OCI-LY7 (cell line): ENCODE measurements at regions not wholly inside any gene's neighbourhood (a gene's known extent, or its start where the extent isn't known, plus 50 kb on each side); places are given as distances from the start of the nearest gene placed in this dataset.

Experiments used
- BruUV-seq: library from RNA; stranded (reverse); fragments of 400-500 nt; replicated peaks from 2 replicates; lab custom pipeline; 2021; lab: Mats Ljungman, UMichigan
- CTCF ChIA-PET: fragments of 300-600 bp; sonication (Branson Sonifier 250); formaldehyde crosslinking; loops from one replicate; lab custom pipeline; 2022; ENCODE audit warnings: antibody characterized with exemption; ENCODE audit not compliant: unreplicated experiment; lab: Charles Lee
- POLR2A ChIA-PET: fragments of 300-600 bp; sonication (Branson Sonifier 250); formaldehyde crosslinking; loops from one replicate; lab custom pipeline; 2022; ENCODE audit warnings: antibody characterized with exemption; lab: Charles Lee
- DNase-seq: peaks from one replicate; pipeline ENCODE4 v3.0.0-alpha.2; 2015; ENCODE audit warnings: low spot score
- H2AFZ ChIP-seq: fragments of 200-600 bp; sonication (generic), shearing (Covaris generic); 2 replicates; pipeline ENCODE4 v1.6.1; 2014; ENCODE audit warnings: mild to moderate bottlenecking, antibody characterized with exemption, low read length, moderate library complexity
- H3K27ac ChIP-seq: fragments of 200-600 bp; sonication (generic); 2 replicates; pipeline ENCODE4 v1.5.1; 2014; ENCODE audit warnings: mixed run types, low read depth, mild to moderate bottlenecking, moderate library complexity, low read length, inconsistent platforms; ENCODE audit not compliant: poor library complexity, severe bottlenecking
- H3K36me3 ChIP-seq: fragments of 200-600 bp; sonication (generic); 2 replicates; pipeline ENCODE4 v1.6.1; 2014; ENCODE audit warnings: mild to moderate bottlenecking, antibody characterized with exemption, low read length, moderate library complexity, mixed read lengths; ENCODE audit not compliant: insufficient read depth
- H3K4me1 ChIP-seq: fragments of 200-600 bp; sonication (generic); 2 replicates; pipeline ENCODE4 v1.5.1; 2014; ENCODE audit warnings: mild to moderate bottlenecking, low read length; ENCODE audit not compliant: insufficient read depth, poor library complexity, severe bottlenecking
- H3K4me2 ChIP-seq: fragments of 200-600 bp; sonication (generic); 2 replicates; pipeline ENCODE4 v1.6.1; 2014; ENCODE audit warnings: mild to moderate bottlenecking, low read length
- H3K4me3 ChIP-seq: fragments of 200-600 bp; sonication (generic); 2 replicates; pipeline ENCODE4 v1.5.1; 2014; ENCODE audit warnings: mild to moderate bottlenecking, low read depth, low read length; ENCODE audit not compliant: poor library complexity, severe bottlenecking
- H3K79me2 ChIP-seq: fragments of 200-600 bp; sonication (generic); 2 replicates; pipeline ENCODE4 v1.6.1; 2016; ENCODE audit warnings: low read depth, mild to moderate bottlenecking, low read length, moderate library complexity, mixed read lengths; ENCODE audit not compliant: insufficient read depth
- H3K9me2 ChIP-seq: fragments of 200-600 bp; sonication (generic); 2 replicates; pipeline ENCODE4 v1.6.1; 2016; ENCODE audit warnings: mild to moderate bottlenecking, low read length, mixed read lengths; ENCODE audit not compliant: insufficient read depth
- H3K9me3 ChIP-seq: fragments of 200-600 bp; sonication (generic); 2 replicates; pipeline ENCODE4 v1.6.1; 2014; ENCODE audit warnings: mild to moderate bottlenecking, mixed run types, low read length, mixed read lengths
- H4K20me1 ChIP-seq: fragments of 200-600 bp; sonication (generic); 2 replicates; pipeline ENCODE4 v1.6.1; 2014; ENCODE audit warnings: mild to moderate bottlenecking, antibody characterized with exemption, low read length, moderate library complexity, mixed read lengths; ENCODE audit not compliant: insufficient read depth
- CTCF ChIP-seq: fragments of 200-600 bp; sonication (generic); conservative IDR thresholded peaks from 2 replicates; pipeline ENCODE4 v1.5.1; 2014; ENCODE audit warnings: mild to moderate bottlenecking, antibody characterized with exemption, low read length, moderate library complexity, mixed read lengths
- EZH2phosphoT487 ChIP-seq: fragments of 200-600 bp; sonication (generic); IDR thresholded peaks from 2 replicates; pipeline ENCODE4 v1.6.1; 2018; ENCODE audit warnings: low read depth, borderline replicate concordance, mild to moderate bottlenecking, mixed run types, antibody characterized with exemption, low read length, moderate library complexity, mixed read lengths
- intact Hi-C: fragments of 100-400 bp; cut with micrococcal nuclease; formaldehyde crosslinking; loops from one replicate; pipeline ENCODE4 v1.10.0; 2022; ENCODE audit not compliant: unreplicated experiment

- H3K9me3 ChIP-seq: no peaks in the 10 kb centered on the region
- intact Hi-C loops: no loop called here
- no peaks in the 10 kb centered on the region for H3K4me1 ChIP-seq
- no peak overlapping the region for H2AFZ ChIP-seq
- no peak overlapping the region for H3K4me2 ChIP-seq
- 0 out of 2 replicates have a peak, but pooled peaks cover 5% of the 10 kb centered on the region for H4K20me1 ChIP-seq
- no peak overlapping the region for H3K4me3 ChIP-seq
- no peaks in the 10 kb centered on the region for H3K79me2 ChIP-seq
- no TSS peak for BruUV-seq
- DNase-seq: no peak
- TF ChIP-seq EZH2phosphoT487 (no peak), CTCF (no peak)
- ChIA-PET CTCF (no interaction called here), POLR2A (no interaction called here)
- H3K27ac ChIP-seq: no peak overlapping the region
- no peaks in the 10 kb centered on the region for H3K9me2 ChIP-seq
- no peaks in the 10 kb centered on the region for H3K36me3 ChIP-seq
Measured at GRCh38 chr11:69351460-69351859, 57.5 kb downstream of the MYEOV start.

- Histone ChIP-seq H3K4me2 (no peak overlapping the region), H3K9me3 (no peaks in the 10 kb centered on the region), H3K4me3 (no peak overlapping the region), H3K36me3 (no peaks in the 10 kb centered on the region), H3K27ac (no peak overlapping the region), H3K4me1 (no peaks in the 10 kb centered on the region), H2AFZ (no peak overlapping the region), H4K20me1 (0 out of 2 replicates have a peak, but pooled peaks cover 5% of the 10 kb centered on the region), H3K9me2 (no peaks in the 10 kb centered on the region), H3K79me2 (no peaks in the 10 kb centered on the region)
- ChIA-PET POLR2A (no interaction called here), CTCF (no interaction called here)
- TF ChIP-seq CTCF (no peak), EZH2phosphoT487 (no peak)
- BruUV-seq: no TSS peak
- intact Hi-C loops: no loop called here
- no peak for DNase-seq
Measured at GRCh38 chr11:69352166-69352565, 58.2 kb downstream of the MYEOV start.

DNA sequence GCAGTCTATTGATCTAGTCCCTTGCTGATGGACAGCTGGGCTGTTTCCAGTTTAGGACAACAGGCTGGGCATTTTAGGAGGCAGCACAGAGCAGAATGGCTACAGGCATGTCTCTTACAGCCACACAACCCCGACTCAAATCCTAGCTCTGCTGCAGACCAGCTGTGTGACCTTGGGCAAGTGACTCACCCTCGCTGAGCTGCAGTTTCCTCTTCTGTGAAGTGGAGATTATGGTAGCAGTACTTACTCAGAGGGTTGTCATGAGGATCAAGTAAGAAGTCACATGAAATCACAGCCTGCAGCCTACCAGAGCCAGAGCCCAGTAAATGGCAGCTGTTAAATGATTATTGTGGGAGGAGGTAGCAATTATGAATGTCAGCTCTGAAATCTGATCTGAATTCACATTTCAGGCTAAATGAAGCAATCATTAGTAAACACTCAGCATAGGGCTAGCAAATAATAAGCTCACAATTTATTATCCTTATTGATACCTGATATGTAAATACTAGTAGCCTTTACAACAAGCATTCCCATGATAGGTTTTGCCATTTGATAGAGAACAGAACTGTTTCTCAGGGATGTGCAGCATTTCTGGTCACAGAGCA lies 58.9 kb downstream of the MYEOV start:
- CTCF ChIA-PET: no interaction called here
- H3K27ac ChIP-seq: no peak overlapping the region
- H2AFZ ChIP-seq: no peak overlapping the region
- no peaks in the 10 kb centered on the region for H3K9me2 ChIP-seq
- no peaks in the 10 kb centered on the region for H3K4me1 ChIP-seq
- H3K79me2 ChIP-seq: no peaks in the 10 kb centered on the region
- intact Hi-C loops: no loop called here
- H4K20me1 ChIP-seq: 0 out of 2 replicates have a peak, but pooled peaks cover 5% of the 10 kb centered on the region
- H3K36me3 ChIP-seq: no peaks in the 10 kb centered on the region
- no TSS peak for BruUV-seq
- POLR2A ChIA-PET: no interaction called here
- no peak for DNase-seq
- H3K4me2 ChIP-seq: no peak overlapping the region
- TF ChIP-seq CTCF (no peak), EZH2phosphoT487 (no peak)
- no peaks in the 10 kb centered on the region for H3K9me3 ChIP-seq
- H3K4me3 ChIP-seq: no peak overlapping the region
